Tibial nerve (tissue), 4 donors: ENCODE measurements at regions not wholly inside any gene's neighbourhood (a gene's known extent, or its start where the extent isn't known, plus 50 kb on each side); places are given as distances from the start of the nearest gene placed in this dataset.
A peak's percentile ranks its signal among the peaks of the same experiment; 100 is the strongest.

Experiments used
- DNase-seq, 2 donors: peaks; one replicate each; pipeline ENCODE4 v3.0.0-alpha.2; 2019; ENCODE audit warnings: low spot score in 2 of 2
- H3K27ac ChIP-seq, 4 donors: fragments of 200-600 bp; sonication (generic) in 3 of 4; one replicate each; pipeline ENCODE4 v1.5.1; 2017 to 2019; ENCODE audit warnings: mild to moderate bottlenecking in 1 of 4
- H3K27me3 ChIP-seq, 2 donors: fragments of 200-600 bp; sonication (generic) in 1 of 2; one replicate each; pipeline versions ENCODE4 v1.5.1 to v1.6.0; 2017 to 2019
- H3K36me3 ChIP-seq, 3 donors: fragments of 200-600 bp; sonication (generic); one replicate each; pipeline ENCODE4 v1.5.1; 2018 to 2019
- H3K4me1 ChIP-seq, 4 donors: fragments of 200-600 bp; sonication (generic) in 3 of 4; one replicate each; pipeline ENCODE4 v1.5.1; 2017 to 2019
- H3K4me3 ChIP-seq, 4 donors: fragments of 200-600 bp; sonication (generic) in 3 of 4; one replicate each; pipeline ENCODE4 v1.5.1; 2017 to 2019; ENCODE audit warnings: mild to moderate bottlenecking in 1 of 4, moderate library complexity in 1 of 4
- H3K9me3 ChIP-seq, 4 donors: fragments of 200-600 bp; sonication (generic) in 3 of 4; one replicate each; pipeline ENCODE4 v1.5.1; 2017 to 2019
- CTCF ChIP-seq, 5 experiments: fragments of 200-600 bp in 3 of 5; fragments of 450-650 bp in 2 of 5; sonication (generic) in 3 of 5; IDR thresholded peaks; one replicate each; pipeline ENCODE4 v1.5.1; 2016 to 2019; ENCODE audit warnings: antibody characterized with exemption in 5 of 5, mild to moderate bottlenecking in 3 of 5, moderate library complexity in 2 of 5
- EP300 ChIP-seq, 2 donors: sonication (generic); formaldehyde crosslinking; IDR thresholded peaks; one replicate each; pipeline ENCODE4 v1.6.1; 2017; ENCODE audit warnings: antibody characterized with exemption in 2 of 2, mild to moderate bottlenecking in 1 of 2
- POLR2A ChIP-seq, 2 donors: fragments of 450-650 bp; IDR thresholded peaks; one replicate each; pipeline ENCODE4 v1.6.1; 2017; ENCODE audit warnings: antibody characterized with exemption in 2 of 2, mild to moderate bottlenecking in 2 of 2, moderate library complexity in 2 of 2
- WGBS, 2 donors: methylation state at CpG; one replicate each; pipeline ENCODE4 v1.1.5; 2018; 5-methylcytosine and 5-hydroxymethylcytosine counted together

- H3K4me3 ChIP-seq, result no peak overlapping the region
- no peak for TF ChIP-seq CTCF (IDR thresholded peaks at IDR 0.05)
- TF ChIP-seq EP300 (IDR thresholded peaks at IDR 0.05), result no peak
- TF ChIP-seq POLR2A (IDR thresholded peaks at IDR 0.05), result no peak
- H3K9me3 ChIP-seq, result no peaks in the 10 kb centered on the region
- DNase-seq, result no peak
- H3K27ac ChIP-seq, result no peak overlapping the region
- 82 to 86% methylated on average over 5 of the region's 5 CpGs for WGBS, 2 donors
- no peaks in the 10 kb centered on the region for H3K4me1 ChIP-seq
- no peaks in the 10 kb centered on the region for H3K27me3 ChIP-seq
- H3K36me3 ChIP-seq, result no peaks in the 10 kb centered on the region
Measured at GRCh38 chr13:110010404-110011138, 224.2 kb upstream of the IRS2 start.

- H3K4me1 ChIP-seq, result no peaks in the 10 kb centered on the region
- TF ChIP-seq POLR2A (IDR thresholded peaks at IDR 0.05) (no peak), EP300 (IDR thresholded peaks at IDR 0.05) (no peak), CTCF (IDR thresholded peaks at IDR 0.05) (no peak)
- no peak overlapping the region for H3K4me3 ChIP-seq
- no peak for DNase-seq
- H3K27me3 ChIP-seq, result no peaks in the 10 kb centered on the region
- H3K36me3 ChIP-seq, result no peaks in the 10 kb centered on the region
- WGBS, 2 donors, result 46 to 47% methylated on average over 3 of the region's 3 CpGs
- no peaks in the 10 kb centered on the region for H3K9me3 ChIP-seq
- peak overlapping the region in 1 of 4 donors; percentile 23 for H3K27ac ChIP-seq
Measured at GRCh38 chr13:110008816-110009215, 222.4 kb upstream of the IRS2 start.

GRCh38 chr13:110006304-110006703 lies 219.9 kb upstream of the IRS2 start:
- H3K27ac ChIP-seq, result no peak overlapping the region
- DNase-seq, result no peak
- no peak for TF ChIP-seq POLR2A (IDR thresholded peaks at IDR 0.05)
- no peak for TF ChIP-seq EP300 (IDR thresholded peaks at IDR 0.05)
- WGBS, 2 donors, result 83 to 88% methylated on average over 8 of the region's 8 CpGs
- no peaks in the 10 kb centered on the region for H3K27me3 ChIP-seq
- H3K4me3 ChIP-seq, result no peak overlapping the region
- H3K4me1 ChIP-seq, result no peaks in the 10 kb centered on the region
- H3K36me3 ChIP-seq, result no peaks in the 10 kb centered on the region
- H3K9me3 ChIP-seq, result no peaks in the 10 kb centered on the region

- no peaks in the 10 kb centered on the region for H3K4me1 ChIP-seq
- DNase-seq, result no peak
- H3K36me3 ChIP-seq, result no peaks in the 10 kb centered on the region
- H3K9me3 ChIP-seq, result no peaks in the 10 kb centered on the region
- no peaks in the 10 kb centered on the region for H3K27me3 ChIP-seq
- H3K4me3 ChIP-seq, result no peak overlapping the region
- WGBS, 2 donors, result 86 to 93% methylated on average over 2 of the region's 2 CpGs
- H3K27ac ChIP-seq, result no peak overlapping the region
- TF ChIP-seq POLR2A (IDR thresholded peaks at IDR 0.05) (no peak), EP300 (IDR thresholded peaks at IDR 0.05) (no peak), CTCF (IDR thresholded peaks at IDR 0.05) (no peak)
Measured at GRCh38 chr13:110005563-110005962, 219.2 kb upstream of the IRS2 start.

GRCh38 chr13:110004814-110005213 lies 218.4 kb upstream of the IRS2 start:
- H3K36me3 ChIP-seq, result no peaks in the 10 kb centered on the region
- no peaks in the 10 kb centered on the region for H3K27me3 ChIP-seq
- H3K27ac ChIP-seq, result no peak overlapping the region
- no peaks in the 10 kb centered on the region for H3K4me1 ChIP-seq
- 93 to 98% methylated on average over 2 of the region's 2 CpGs for WGBS, 2 donors
- DNase-seq, result no peak
- TF ChIP-seq CTCF (IDR thresholded peaks at IDR 0.05), result no peak
- no peak for TF ChIP-seq POLR2A (IDR thresholded peaks at IDR 0.05)
- no peak for TF ChIP-seq EP300 (IDR thresholded peaks at IDR 0.05)
- no peaks in the 10 kb centered on the region for H3K9me3 ChIP-seq
- no peak overlapping the region for H3K4me3 ChIP-seq
